ENCODE measurements at regions not wholly inside any gene's neighbourhood (a gene's known extent, or its start where the extent isn't known, plus 50 kb on each side); places are given as distances from the start of the nearest gene placed in this dataset.

DNA sequence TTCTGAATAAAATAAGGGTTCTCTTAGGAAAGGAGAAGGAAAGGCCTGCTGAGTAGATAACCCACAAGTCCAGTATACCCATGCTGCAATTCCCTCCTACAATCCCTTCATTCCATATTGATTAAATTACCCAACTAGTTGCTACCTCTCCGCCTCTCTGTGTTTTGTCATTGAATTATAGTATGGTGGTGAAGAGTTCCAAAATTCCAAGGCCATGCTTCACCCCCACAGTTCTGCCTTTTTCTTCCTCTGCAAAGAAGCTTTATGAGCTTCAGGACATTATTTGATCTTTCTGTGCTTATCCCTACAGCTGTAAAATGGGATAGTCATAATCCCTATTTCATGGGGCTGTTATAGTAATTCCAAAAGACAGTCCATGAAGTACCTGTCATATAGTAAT, 215.6 kb downstream of the ACTL7B start (continued):
- TF ChIP-seq, protein P1, sequence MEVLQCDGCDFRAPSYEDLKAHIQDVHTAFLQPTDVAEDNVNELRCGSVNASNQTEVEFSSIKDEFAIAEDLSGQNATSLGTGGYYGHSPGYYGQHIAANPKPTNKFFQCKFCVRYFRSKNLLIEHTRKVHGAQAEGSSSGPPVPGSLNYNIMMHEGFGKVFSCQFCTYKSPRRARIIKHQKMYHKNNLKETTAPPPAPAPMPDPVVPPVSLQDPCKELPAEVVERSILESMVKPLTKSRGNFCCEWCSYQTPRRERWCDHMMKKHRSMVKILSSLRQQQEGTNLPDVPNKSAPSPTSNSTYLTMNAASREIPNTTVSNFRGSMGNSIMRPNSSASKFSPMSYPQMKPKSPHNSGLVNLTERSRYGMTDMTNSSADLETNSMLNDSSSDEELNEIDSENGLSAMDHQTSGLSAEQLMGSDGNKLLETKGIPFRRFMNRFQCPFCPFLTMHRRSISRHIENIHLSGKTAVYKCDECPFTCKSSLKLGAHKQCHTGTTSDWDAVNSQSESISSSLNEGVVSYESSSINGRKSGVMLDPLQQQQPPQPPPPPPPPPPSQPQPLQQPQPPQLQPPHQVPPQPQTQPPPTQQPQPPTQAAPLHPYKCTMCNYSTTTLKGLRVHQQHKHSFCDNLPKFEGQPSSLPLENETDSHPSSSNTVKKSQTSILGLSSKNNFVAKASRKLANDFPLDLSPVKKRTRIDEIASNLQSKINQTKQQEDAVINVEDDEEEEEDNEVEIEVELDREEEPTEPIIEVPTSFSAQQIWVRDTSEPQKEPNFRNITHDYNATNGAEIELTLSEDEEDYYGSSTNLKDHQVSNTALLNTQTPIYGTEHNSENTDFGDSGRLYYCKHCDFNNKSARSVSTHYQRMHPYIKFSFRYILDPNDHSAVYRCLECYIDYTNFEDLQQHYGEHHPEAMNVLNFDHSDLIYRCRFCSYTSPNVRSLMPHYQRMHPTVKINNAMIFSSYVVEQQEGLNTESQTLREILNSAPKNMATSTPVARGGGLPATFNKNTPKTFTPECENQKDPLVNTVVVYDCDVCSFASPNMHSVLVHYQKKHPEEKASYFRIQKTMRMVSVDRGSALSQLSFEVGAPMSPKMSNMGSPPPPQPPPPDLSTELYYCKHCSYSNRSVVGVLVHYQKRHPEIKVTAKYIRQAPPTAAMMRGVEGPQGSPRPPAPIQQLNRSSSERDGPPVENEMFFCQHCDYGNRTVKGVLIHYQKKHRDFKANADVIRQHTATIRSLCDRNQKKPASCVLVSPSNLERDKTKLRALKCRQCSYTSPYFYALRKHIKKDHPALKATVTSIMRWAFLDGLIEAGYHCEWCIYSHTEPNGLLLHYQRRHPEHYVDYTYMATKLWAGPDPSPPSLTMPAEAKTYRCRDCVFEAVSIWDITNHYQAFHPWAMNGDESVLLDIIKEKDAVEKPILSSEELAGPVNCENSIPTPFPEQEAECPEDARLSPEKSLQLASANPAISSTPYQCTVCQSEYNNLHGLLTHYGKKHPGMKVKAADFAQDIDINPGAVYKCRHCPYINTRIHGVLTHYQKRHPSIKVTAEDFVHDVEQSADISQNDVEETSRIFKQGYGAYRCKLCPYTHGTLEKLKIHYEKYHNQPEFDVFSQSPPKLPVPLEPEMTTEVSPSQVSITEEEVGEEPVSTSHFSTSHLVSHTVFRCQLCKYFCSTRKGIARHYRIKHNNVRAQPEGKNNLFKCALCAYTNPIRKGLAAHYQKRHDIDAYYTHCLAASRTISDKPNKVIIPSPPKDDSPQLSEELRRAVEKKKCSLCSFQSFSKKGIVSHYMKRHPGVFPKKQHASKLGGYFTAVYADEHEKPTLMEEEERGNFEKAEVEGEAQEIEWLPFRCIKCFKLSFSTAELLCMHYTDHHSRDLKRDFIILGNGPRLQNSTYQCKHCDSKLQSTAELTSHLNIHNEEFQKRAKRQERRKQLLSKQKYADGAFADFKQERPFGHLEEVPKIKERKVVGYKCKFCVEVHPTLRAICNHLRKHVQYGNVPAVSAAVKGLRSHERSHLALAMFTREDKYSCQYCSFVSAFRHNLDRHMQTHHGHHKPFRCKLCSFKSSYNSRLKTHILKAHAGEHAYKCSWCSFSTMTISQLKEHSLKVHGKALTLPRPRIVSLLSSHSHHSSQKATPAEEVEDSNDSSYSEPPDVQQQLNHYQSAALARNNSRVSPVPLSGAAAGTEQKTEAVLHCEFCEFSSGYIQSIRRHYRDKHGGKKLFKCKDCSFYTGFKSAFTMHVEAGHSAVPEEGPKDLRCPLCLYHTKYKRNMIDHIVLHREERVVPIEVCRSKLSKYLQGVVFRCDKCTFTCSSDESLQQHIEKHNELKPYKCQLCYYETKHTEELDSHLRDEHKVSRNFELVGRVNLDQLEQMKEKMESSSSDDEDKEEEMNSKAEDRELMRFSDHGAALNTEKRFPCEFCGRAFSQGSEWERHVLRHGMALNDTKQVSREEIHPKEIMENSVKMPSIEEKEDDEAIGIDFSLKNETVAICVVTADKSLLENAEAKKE (CRISPR knock-in tag; IDR thresholded peaks at IDR 0.05), result no peak
- TF ChIP-seq, protein P2, sequence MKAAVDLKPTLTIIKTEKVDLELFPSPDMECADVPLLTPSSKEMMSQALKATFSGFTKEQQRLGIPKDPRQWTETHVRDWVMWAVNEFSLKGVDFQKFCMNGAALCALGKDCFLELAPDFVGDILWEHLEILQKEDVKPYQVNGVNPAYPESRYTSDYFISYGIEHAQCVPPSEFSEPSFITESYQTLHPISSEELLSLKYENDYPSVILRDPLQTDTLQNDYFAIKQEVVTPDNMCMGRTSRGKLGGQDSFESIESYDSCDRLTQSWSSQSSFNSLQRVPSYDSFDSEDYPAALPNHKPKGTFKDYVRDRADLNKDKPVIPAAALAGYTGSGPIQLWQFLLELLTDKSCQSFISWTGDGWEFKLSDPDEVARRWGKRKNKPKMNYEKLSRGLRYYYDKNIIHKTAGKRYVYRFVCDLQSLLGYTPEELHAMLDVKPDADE (IDR thresholded peaks at IDR 0.05), result no peak
- TF ChIP-seq NANOG (IDR thresholded peaks at IDR 0.05; ENCODE audit: borderline replicate concordance) (no peak), EZH2 (IDR thresholded peaks at IDR 0.05; ENCODE audit: low read depth, unreplicated experiment) (no peak), JUNB (IDR thresholded peaks at IDR 0.05; ENCODE audit: unreplicated experiment) (no peak)
- TF ChIP-seq, protein P3, sequence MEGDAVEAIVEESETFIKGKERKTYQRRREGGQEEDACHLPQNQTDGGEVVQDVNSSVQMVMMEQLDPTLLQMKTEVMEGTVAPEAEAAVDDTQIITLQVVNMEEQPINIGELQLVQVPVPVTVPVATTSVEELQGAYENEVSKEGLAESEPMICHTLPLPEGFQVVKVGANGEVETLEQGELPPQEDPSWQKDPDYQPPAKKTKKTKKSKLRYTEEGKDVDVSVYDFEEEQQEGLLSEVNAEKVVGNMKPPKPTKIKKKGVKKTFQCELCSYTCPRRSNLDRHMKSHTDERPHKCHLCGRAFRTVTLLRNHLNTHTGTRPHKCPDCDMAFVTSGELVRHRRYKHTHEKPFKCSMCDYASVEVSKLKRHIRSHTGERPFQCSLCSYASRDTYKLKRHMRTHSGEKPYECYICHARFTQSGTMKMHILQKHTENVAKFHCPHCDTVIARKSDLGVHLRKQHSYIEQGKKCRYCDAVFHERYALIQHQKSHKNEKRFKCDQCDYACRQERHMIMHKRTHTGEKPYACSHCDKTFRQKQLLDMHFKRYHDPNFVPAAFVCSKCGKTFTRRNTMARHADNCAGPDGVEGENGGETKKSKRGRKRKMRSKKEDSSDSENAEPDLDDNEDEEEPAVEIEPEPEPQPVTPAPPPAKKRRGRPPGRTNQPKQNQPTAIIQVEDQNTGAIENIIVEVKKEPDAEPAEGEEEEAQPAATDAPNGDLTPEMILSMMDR (conservative IDR thresholded peaks at IDR 0.05; ENCODE audit: low read depth in 2 of 2), result no peak

DNA sequence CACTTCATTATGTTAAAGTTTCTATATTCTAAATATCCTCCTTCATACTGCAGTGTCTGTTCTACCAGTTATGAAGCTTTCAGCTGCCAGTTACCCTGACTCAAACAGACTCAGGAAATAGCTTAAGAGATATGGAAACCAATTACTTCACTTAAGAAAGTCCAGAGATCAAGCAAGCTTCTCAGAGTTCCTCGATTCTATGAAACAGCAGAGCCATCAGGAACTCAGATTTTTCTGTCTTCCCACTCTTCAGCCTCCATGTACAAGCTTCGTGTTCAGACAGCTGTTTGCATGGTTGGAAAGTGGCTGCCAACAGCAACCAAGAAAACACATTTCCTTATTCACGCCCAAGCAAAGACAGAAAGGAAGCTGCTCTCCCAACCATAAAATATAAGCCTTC, 216.1 kb downstream of the ACTL7B start:
- no peaks in the 10 kb centered on the region for H3K9me2 ChIP-seq (ENCODE audit: insufficient read depth)
- H2AFZ ChIP-seq, result no peak overlapping the region; the same call in 1 of the 2 replicates
- DNase-seq (ENCODE audit: low spot score) (no peak), ATAC-seq (no peak)
- no peaks in the 10 kb centered on the region; the same call in 1 of the 2 replicates for H3K36me3 ChIP-seq (ENCODE audit: insufficient read depth)
- H3K4me3 ChIP-seq, result no peak overlapping the region
- no peak overlapping the region for H3K4me2 ChIP-seq
- peaks cover 16% of the 10 kb centered on the region for H3K4me1 Mint-ChIP-seq
- H3K4me3 Mint-ChIP-seq, result no peak overlapping the region
- no peak overlapping the region for H3K27ac Mint-ChIP-seq
- H3K36me3 Mint-ChIP-seq (ENCODE audit: low read depth), result no peaks in the 10 kb centered on the region
- H4K20me1 ChIP-seq (replicated peaks; ENCODE audit: insufficient read depth), result no peaks in the 10 kb centered on the region
- no peaks in the 10 kb centered on the region for H3K4me1 ChIP-seq (ENCODE audit: insufficient read depth)
- H3K79me2 ChIP-seq (replicated peaks; ENCODE audit: insufficient read depth), result no peaks in the 10 kb centered on the region
- no peaks in the 10 kb centered on the region for H3K27me3 Mint-ChIP-seq (ENCODE audit: insufficient read depth, low read depth, poor library complexity)
- H3K27ac ChIP-seq (ENCODE audit: low read depth), result no peak overlapping the region
- H3K9me3 Mint-ChIP-seq, result no peaks in the 10 kb centered on the region
- H3F3A ChIP-seq (replicated peaks; ENCODE audit: low read depth), result no peaks in the 10 kb centered on the region
- no peaks in the 10 kb centered on the region for H3K27me3 ChIP-seq (ENCODE audit: insufficient read depth)
- TF ChIP-seq EZH2phosphoT487 (IDR thresholded peaks at IDR 0.05; ENCODE audit: unreplicated experiment), result no peak
- no peak for TF ChIP-seq ZNF331 (CRISPR knock-in tag; IDR thresholded peaks at IDR 0.05; ENCODE audit: low read depth)
- TF ChIP-seq, protein P3 (conservative IDR thresholded peaks at IDR 0.05; ENCODE audit: low read depth in 2 of 2), result no peak
- TF ChIP-seq POLR2AphosphoS5 (IDR thresholded peaks at IDR 0.05; ENCODE audit: low read depth), result no peak
- no peak for TF ChIP-seq STAT1 (IDR thresholded peaks at IDR 0.05; ENCODE audit: unreplicated experiment)
- no peak for TF ChIP-seq ZNF114 (CRISPR knock-in tag; IDR thresholded peaks at IDR 0.05)

Data from GM23338 (cell line).